AG04450 (cell line): ENCODE measurements at regions not wholly inside any gene's neighbourhood (a gene's known extent, or its start where the extent isn't known, plus 50 kb on each side); places are given as distances from the start of the nearest gene placed in this dataset.

Experiments
- CTCF ChIA-PET: fragments of 300-600, 350-600 bp; formaldehyde crosslinking; extraction: SDS; loops from one replicate; lab custom pipeline; 2022; ENCODE audit warnings: antibody characterized with exemption, inconsistent platforms; lab: Charles Lee
- POLR2A ChIA-PET: fragments of 350-600 bp; formaldehyde crosslinking; extraction: SDS; loops from one replicate; lab custom pipeline; 2021; ENCODE audit warnings: antibody characterized with exemption, inconsistent platforms; lab: Yijun Ruan, JAX
- DNase-seq: peaks from one replicate; pipeline ENCODE4 v3.0.0-alpha.2; 2011; ENCODE audit warnings: low read depth, low spot score
- H3K27ac ChIP-seq: one replicate; pipeline ENCODE4 v1.5.1; 2012; ENCODE audit warnings: low read depth, low read length, control low read depth
- H3K27me3 ChIP-seq: one replicate; pipeline ENCODE4 v1.6.0; 2012; ENCODE audit warnings: low read length; ENCODE audit not compliant: control insufficient read depth, insufficient read depth
- H3K4me3 ChIP-seq: 2 replicates; pipeline ENCODE4 v1.5.1; 2011; ENCODE audit warnings: mild to moderate bottlenecking, low read depth, low read length, control low read depth
- H3K9me3 ChIP-seq: 2 replicates; pipeline ENCODE4 v1.5.1; 2012; ENCODE audit warnings: low read length; ENCODE audit not compliant: control insufficient read depth, insufficient read depth
- CTCF ChIP-seq: IDR thresholded peaks from 2 replicates; pipeline ENCODE4 v1.5.1; 2011; ENCODE audit warnings: low read depth, low read length, control low read depth, inconsistent platforms

GRCh38 chr4:123035239-123035638 lies 112.8 kb upstream of the NUDT6 start:
- ChIA-PET CTCF (no interaction called here), POLR2A (no interaction called here)
- DNase-seq, result no peak
- Histone ChIP-seq H3K4me3 (no peak overlapping the region), H3K27me3 (no peaks in the 10 kb centered on the region), H3K27ac (no peak overlapping the region), H3K9me3 (no peaks in the 10 kb centered on the region)
- no peak for TF ChIP-seq CTCF

- POLR2A ChIA-PET, result no interaction called here
- no peak for DNase-seq
- CTCF ChIA-PET, result no interaction called here
- H3K27me3 ChIP-seq, result no peaks in the 10 kb centered on the region
- peaks cover 5% of the 10 kb centered on the region; the same call in 1 of the 2 replicates for H3K9me3 ChIP-seq
- no peak overlapping the region for H3K4me3 ChIP-seq
- H3K27ac ChIP-seq, result no peak overlapping the region
- no peak for TF ChIP-seq CTCF
Observed at GRCh38 chr4:123037804-123038203, 115.4 kb upstream of the NUDT6 start.

GRCh38 chr4:123042095-123042494 lies 119.7 kb upstream of the NUDT6 start:
- ChIA-PET CTCF (no interaction called here), POLR2A (no interaction called here)
- no peak for TF ChIP-seq CTCF
- no peak overlapping the region for H3K4me3 ChIP-seq
- no peak overlapping the region for H3K27ac ChIP-seq
- peaks cover 5% of the 10 kb centered on the region; the same call in 1 of the 2 replicates for H3K9me3 ChIP-seq
- H3K27me3 ChIP-seq, result no peaks in the 10 kb centered on the region
- DNase-seq, result no peak

- Histone ChIP-seq H3K27ac (no peak overlapping the region), H3K4me3 (no peak overlapping the region), H3K27me3 (no peaks in the 10 kb centered on the region), H3K9me3 (peaks cover 5% of the 10 kb centered on the region; the same call in 1 of the 2 replicates)
- no peak for TF ChIP-seq CTCF
- DNase-seq, result no peak
- ChIA-PET CTCF (no interaction called here), POLR2A (no interaction called here)
Observed at GRCh38 chr4:123043013-123043412, 120.6 kb upstream of the NUDT6 start.

GRCh38 chr4:123043793-123044425 lies 121.5 kb upstream of the NUDT6 start:
- TF ChIP-seq CTCF, result no peak
- H3K27ac ChIP-seq, result no peak overlapping the region
- DNase-seq, result no peak
- no peaks in the 10 kb centered on the region for H3K27me3 ChIP-seq
- POLR2A ChIA-PET, result no interaction called here
- CTCF ChIA-PET, result no interaction called here
- H3K9me3 ChIP-seq, result peaks cover 5% of the 10 kb centered on the region; the same call in 1 of the 2 replicates
- no peak overlapping the region for H3K4me3 ChIP-seq
